HEK293 (cell line): ENCODE measurements at regions not wholly inside any gene's neighbourhood (a gene's known extent, or its start where the extent isn't known, plus 50 kb on each side); places are given as distances from the start of the nearest gene placed in this dataset.

Source experiments
- ZNF501 ChIP-seq: fragments of 450-650 bp; formaldehyde crosslinking; IDR thresholded peaks from 2 replicates; pipeline ENCODE4 v1.5.1; 2016; ENCODE audit warnings: missing biosample characterization, missing genetic modification characterization
- ZNF548 ChIP-seq: fragments of 450-650 bp; formaldehyde crosslinking; IDR thresholded peaks from 2 replicates; pipeline ENCODE4 v1.5.1; 2016; ENCODE audit warnings: missing biosample characterization, missing genetic modification characterization

DNA sequence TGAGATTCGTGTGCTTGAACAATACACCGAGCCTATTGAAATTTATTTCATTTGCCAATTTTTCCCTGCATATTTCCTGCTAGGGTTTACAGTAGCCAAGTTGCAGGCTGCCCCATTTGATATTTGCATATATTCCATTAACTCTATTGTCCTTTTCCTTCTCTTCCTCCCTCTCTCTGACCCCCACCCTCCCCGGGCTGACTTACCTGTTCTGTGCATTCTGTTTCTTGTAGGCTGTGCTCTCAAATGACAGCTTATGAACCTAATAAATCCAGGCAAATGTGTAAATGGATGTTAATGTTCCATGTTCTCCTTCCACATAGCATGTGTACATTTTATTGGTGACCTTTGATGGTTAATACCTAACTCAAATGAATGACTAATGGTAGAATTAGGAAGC is 1169.2 kb upstream of the WWC1 start:
- TF ChIP-seq ZNF548 (tag by site-specific recombination) = no peak
- TF ChIP-seq ZNF501 (tag by site-specific recombination) = no peak
